WTC11 (cell line): ENCODE measurements at regions not wholly inside any gene's neighbourhood (a gene's known extent, or its start where the extent isn't known, plus 50 kb on each side); places are given as distances from the start of the nearest gene placed in this dataset.

Source experiments
- ATAC-seq: fragments of 200-7000 bp; cut with Tn5 transposase; 2 replicates; pipeline ENCODE4 v1.10.0; 2021; ENCODE audit warnings: mild to moderate bottlenecking, moderate library complexity
- CTCF ChIA-PET: fragments of 300-600 bp; sonication (Branson Sonifier 250); formaldehyde crosslinking; loops from one replicate; lab custom pipeline; 2021; ENCODE audit warnings: antibody characterized with exemption; lab: Charles Lee
- POLR2A ChIA-PET: fragments of 350-600 bp; sonication (Branson Sonifier 250); formaldehyde crosslinking; loops from one replicate; lab custom pipeline; 2021; ENCODE audit warnings: antibody characterized with exemption; lab: Charles Lee
- DNase-seq: peaks from one replicate; pipeline ENCODE4 v3.0.0; 2021; ENCODE audit warnings: low spot score
- H3K27ac Mint-ChIP-seq: 2 replicates; pipeline ENCODE4 v1.8.0; 2021; ENCODE audit warnings: mixed read lengths
- H3K27me3 Mint-ChIP-seq: 2 replicates; pipeline ENCODE4 v1.8.0; 2021; ENCODE audit warnings: low read depth, mild to moderate bottlenecking, moderate library complexity, mixed read lengths
- H3K36me3 Mint-ChIP-seq: 2 replicates; pipeline ENCODE4 v1.8.0; 2021; ENCODE audit warnings: mixed read lengths
- H3K4me1 Mint-ChIP-seq: 2 replicates; pipeline ENCODE4 v1.8.0; 2022; ENCODE audit warnings: mixed read lengths
- H3K4me3 Mint-ChIP-seq: 2 replicates; pipeline ENCODE4 v1.8.0; 2021; ENCODE audit warnings: mild to moderate bottlenecking, moderate library complexity, mixed read lengths
- H3K9me3 Mint-ChIP-seq: 2 replicates; pipeline ENCODE4 v1.8.0; 2021; ENCODE audit warnings: mixed read lengths
- AR ChIP-seq: fragments of 250-450 bp; sonication (Bioruptor Pico); IDR thresholded peaks from 2 replicates; pipeline ENCODE4 v1.9.0; 2021; ENCODE audit warnings: mild to moderate bottlenecking
- ARID4B ChIP-seq: sonication (generic); formaldehyde crosslinking; IDR thresholded peaks from 2 replicates; pipeline ENCODE4 v1.8.0; 2023; ENCODE audit warnings: missing genetic modification reagents, mild to moderate bottlenecking, borderline replicate concordance
- ELF4 ChIP-seq: sonication (generic); formaldehyde crosslinking; IDR thresholded peaks from 2 replicates; pipeline ENCODE4 v1.8.1; 2022; ENCODE audit warnings: low read depth, mild to moderate bottlenecking, moderate library complexity, missing genetic modification reagents
- EMX1 ChIP-seq: fragments of 250-450 bp; sonication (Bioruptor Pico); IDR thresholded peaks from 2 replicates; pipeline ENCODE4 v1.8.0; 2021; ENCODE audit warnings: mild to moderate bottlenecking
- ERG ChIP-seq: fragments of 250-450 bp; sonication (Bioruptor Pico); IDR thresholded peaks from 2 replicates; pipeline ENCODE4 v1.8.0; 2021; ENCODE audit warnings: mild to moderate bottlenecking
- ESRRA ChIP-seq: sonication (generic); formaldehyde crosslinking; IDR thresholded peaks from 2 replicates; pipeline ENCODE4 v1.8.1; 2022; ENCODE audit warnings: mild to moderate bottlenecking, missing genetic modification reagents, borderline replicate concordance
- FOXJ3 ChIP-seq: sonication (generic); formaldehyde crosslinking; IDR thresholded peaks from 2 replicates; pipeline ENCODE4 v1.9.0; 2021; ENCODE audit warnings: missing genetic modification reagents, mild to moderate bottlenecking, borderline replicate concordance
- FOXK1 ChIP-seq: sonication (generic); formaldehyde crosslinking; IDR thresholded peaks from 2 replicates; pipeline ENCODE4 v1.8.0; 2022; ENCODE audit warnings: mild to moderate bottlenecking, moderate library complexity, missing genetic modification reagents
- JUN ChIP-seq: sonication (generic); formaldehyde crosslinking; IDR thresholded peaks from 2 replicates; pipeline ENCODE4 v1.8.0; 2023; ENCODE audit warnings: mild to moderate bottlenecking, missing genetic modification reagents
- MLX ChIP-seq: sonication (generic); formaldehyde crosslinking; IDR thresholded peaks from 2 replicates; pipeline ENCODE4 v1.8.1; 2023; ENCODE audit warnings: mild to moderate bottlenecking, missing genetic modification reagents, moderate library complexity
- NR1H2 ChIP-seq: sonication (generic); formaldehyde crosslinking; IDR thresholded peaks from 2 replicates; pipeline ENCODE4 v1.9.0; 2021; ENCODE audit warnings: mild to moderate bottlenecking, moderate library complexity, missing genetic modification reagents
- RORB ChIP-seq: fragments of 250-450 bp; sonication (Bioruptor Pico); IDR thresholded peaks from 2 replicates; pipeline ENCODE4 v1.9.0; 2021; ENCODE audit warnings: mild to moderate bottlenecking
- USF1 ChIP-seq: sonication (generic); formaldehyde crosslinking; IDR thresholded peaks from 2 replicates; pipeline ENCODE4 v1.8.0; 2022; ENCODE audit warnings: mild to moderate bottlenecking, missing genetic modification reagents
- ZBTB21 ChIP-seq: sonication (generic); formaldehyde crosslinking; IDR thresholded peaks from 2 replicates; pipeline ENCODE4 v1.8.1; 2023; ENCODE audit warnings: mild to moderate bottlenecking, missing genetic modification reagents, borderline replicate concordance
- ZNF232 ChIP-seq: sonication (generic); formaldehyde crosslinking; IDR thresholded peaks from 2 replicates; pipeline ENCODE4 v1.8.0; 2022; ENCODE audit warnings: mild to moderate bottlenecking, missing genetic modification reagents
- ZNF671 ChIP-seq: fragments of 250-450 bp; sonication (Bioruptor Pico); IDR thresholded peaks from 2 replicates; pipeline ENCODE4 v1.8.0; 2021; ENCODE audit warnings: mild to moderate bottlenecking

GRCh38 chr18:78526275-78526674 lies 453.3 kb upstream of the SALL3 start:
- peaks cover 47% of the 10 kb centered on the region for H3K9me3 Mint-ChIP-seq
- H3K4me1 Mint-ChIP-seq: no peaks in the 10 kb centered on the region
- ATAC-seq (no peak), DNase-seq (no peak)
- H3K4me3 Mint-ChIP-seq: no peak overlapping the region
- no peak overlapping the region for H3K27ac Mint-ChIP-seq
- H3K36me3 Mint-ChIP-seq: peaks cover 29% of the 10 kb centered on the region
- TF ChIP-seq MLX (CRISPR knock-in tag) (no peak), ARID4B (CRISPR knock-in tag) (no peak), ELF4 (CRISPR knock-in tag) (no peak)
- POLR2A ChIA-PET: interaction anchor here (0.6 kb wide), 1 partner anchor 560 kb away, joined by 6 read pairs; no protein-coding TSS in a partner anchor
- H3K27me3 Mint-ChIP-seq: peaks cover 3% of the 10 kb centered on the region; the same call in 1 of the 2 replicates
- CTCF ChIA-PET: no interaction called here

GRCh38 chr18:78526923-78527711 lies 452.5 kb upstream of the SALL3 start:
- peaks cover 25% of the 10 kb centered on the region for H3K36me3 Mint-ChIP-seq
- ChIA-PET POLR2A (interaction anchor here (0.6 kb wide), 1 partner anchor 559 kb away, joined by 6 read pairs; no protein-coding TSS in a partner anchor), CTCF (no interaction called here)
- no peak for DNase-seq
- no peak overlapping the region for H3K4me3 Mint-ChIP-seq
- H3K9me3 Mint-ChIP-seq: peaks cover 50% of the 10 kb centered on the region
- H3K27ac Mint-ChIP-seq: no peak overlapping the region
- no peak for TF ChIP-seq USF1
- TF ChIP-seq ZBTB21 (CRISPR knock-in tag): no peak
- TF ChIP-seq, all 79 proteins: peak for 0
- Mint-ChIP-seq H3K4me1 (no peaks in the 10 kb centered on the region), H3K27me3 (peaks cover 3% of the 10 kb centered on the region; the same call in 1 of the 2 replicates)
- ATAC-seq: no peak

- DNase-seq (no peak), ATAC-seq (no peak)
- H3K9me3 Mint-ChIP-seq: peaks cover 54% of the 10 kb centered on the region
- H3K4me1 Mint-ChIP-seq: no peaks in the 10 kb centered on the region
- ChIA-PET POLR2A (no interaction called here), CTCF (no interaction called here)
- no peak overlapping the region for H3K27ac Mint-ChIP-seq
- no peak overlapping the region for H3K4me3 Mint-ChIP-seq
- peaks cover 3% of the 10 kb centered on the region; the same call in 1 of the 2 replicates for H3K27me3 Mint-ChIP-seq
- TF ChIP-seq FOXJ3 (no peak), ZNF671 (no peak), NR1H2 (no peak), ERG (CRISPR knock-in tag) (no peak), AR (no peak), RORB (CRISPR knock-in tag) (no peak), JUN (no peak), FOXK1 (CRISPR knock-in tag) (no peak), EMX1 (CRISPR knock-in tag) (no peak), ZNF232 (CRISPR knock-in tag) (no peak), ESRRA (no peak)
- H3K36me3 Mint-ChIP-seq: peaks cover 21% of the 10 kb centered on the region
Observed at GRCh38 chr18:78527984-78528383, 451.6 kb upstream of the SALL3 start.
